Body of pancreas (tissue), 4 donors: ENCODE measurements at regions not wholly inside any gene's neighbourhood (a gene's known extent, or its start where the extent isn't known, plus 50 kb on each side); places are given as distances from the start of the nearest gene placed in this dataset.

ENCODE experiments used
- ATAC-seq: fragments of 150-250 bp; one replicate; pipeline ENCODE4 v1.9.1; 2016
- DNase-seq, 4 donors: peaks; one replicate each; pipeline ENCODE4 v3.0.0-alpha.2; 2019
- H3K27ac ChIP-seq, 4 donors: fragments of 200-600 bp; sonication (generic); 1 replicate in 3 of 4; 2 replicates in 1 of 4; pipeline versions ENCODE4 v1.5.1 to v1.6.1; 2016 to 2019; ENCODE audit warnings: mild to moderate bottlenecking in 1 of 4, mixed read lengths in 1 of 4, moderate library complexity in 1 of 4
- H3K27me3 ChIP-seq, 2 donors: fragments of 200-600 bp; sonication (generic); one replicate each; pipeline ENCODE4 v1.6.0; 2016; ENCODE audit warnings: mild to moderate bottlenecking in 1 of 2
- H3K36me3 ChIP-seq, 2 donors: fragments of 200-600 bp; sonication (generic); replicated peaks in 1 of 2; 2 replicates each; pipeline ENCODE4 v1.5.1; 2016; ENCODE audit warnings: low read depth in 2 of 2; ENCODE audit not compliant: insufficient read depth in 1 of 2
- H3K4me1 ChIP-seq: fragments of 200-600 bp; sonication (generic); one replicate; pipeline ENCODE4 v1.6.0; 2016
- H3K4me3 ChIP-seq, 2 donors: fragments of 200-600 bp; sonication (generic); 1 replicate in 1 of 2; 2 replicates in 1 of 2; pipeline ENCODE4 v1.5.1; 2016 to 2019
- H3K9me3 ChIP-seq, 3 donors: fragments of 200-600 bp; sonication (generic); 1 replicate in 2 of 3; 2 replicates in 1 of 3; pipeline ENCODE4 v1.5.1; 2016
- CTCF ChIP-seq, 7 experiments: fragments of 450-650 bp in 4 of 7; fragments of 200-600 bp in 3 of 7; sonication (generic) in 3 of 7; IDR thresholded peaks; one replicate each; pipeline ENCODE4 v1.5.1; 2016 to 2019; ENCODE audit warnings: antibody characterized with exemption in 7 of 7
- POLR2A ChIP-seq, 3 donors: fragments of 450-650 bp; IDR thresholded peaks; one replicate each; pipeline ENCODE4 v1.6.1; 2016; ENCODE audit warnings: antibody characterized with exemption in 3 of 3, mild to moderate bottlenecking in 2 of 3
- WGBS, 2 donors: methylation state at CpG; one replicate each; pipeline ENCODE4 v1.1.5; 2017; 5-methylcytosine and 5-hydroxymethylcytosine counted together
- intact Hi-C: fragments of 100-400 bp; cut with DNase I; formaldehyde crosslinking; loops from one replicate; pipeline ENCODE4 v1.15.1; 2023

- WGBS, 2 donors: 76 to 87% methylated on average over 7 of the region's 7 CpGs
- no peaks in the 10 kb centered on the region for H3K36me3 ChIP-seq
- DNase-seq (no peak), ATAC-seq (no peak)
- no peak overlapping the region for H3K4me3 ChIP-seq
- H3K27me3 ChIP-seq: no peaks in the 10 kb centered on the region
- no peaks in the 10 kb centered on the region for H3K4me1 ChIP-seq
- TF ChIP-seq POLR2A (IDR thresholded peaks at IDR 0.05) (no peak), CTCF (IDR thresholded peaks at IDR 0.05) (no peak)
- intact Hi-C loops: no loop called here
- H3K9me3 ChIP-seq: no peaks in the 10 kb centered on the region
- no peak overlapping the region for H3K27ac ChIP-seq
Measured at GRCh38 chr5:135269931-135270421, 129.1 kb downstream of the MACROH2A1 start.

GRCh38 chr5:135269199-135269598 lies 129.8 kb downstream of the MACROH2A1 start:
- no peak for ATAC-seq
- intact Hi-C loops: no loop called here
- Histone ChIP-seq H3K9me3 (no peaks in the 10 kb centered on the region), H3K27ac (no peak overlapping the region), H3K27me3 (no peaks in the 10 kb centered on the region), H3K4me1 (no peaks in the 10 kb centered on the region), H3K36me3 (no peaks in the 10 kb centered on the region), H3K4me3 (no peak overlapping the region)
- TF ChIP-seq POLR2A (IDR thresholded peaks at IDR 0.05) (no peak), CTCF (IDR thresholded peaks at IDR 0.05) (no peak)
- WGBS, 2 donors: 86 to 93% methylated on average over 2 of the region's 2 CpGs
- DNase-seq: no peak

- Histone ChIP-seq H3K36me3 (no peaks in the 10 kb centered on the region), H3K27me3 (no peaks in the 10 kb centered on the region), H3K27ac (no peak overlapping the region), H3K9me3 (no peaks in the 10 kb centered on the region), H3K4me3 (no peak overlapping the region), H3K4me1 (no peaks in the 10 kb centered on the region)
- TF ChIP-seq POLR2A (IDR thresholded peaks at IDR 0.05) (no peak), CTCF (IDR thresholded peaks at IDR 0.05) (no peak)
- ATAC-seq (no peak), DNase-seq (no peak)
- WGBS, 2 donors: 60 to 72% methylated on average over 3 to 5 of the region's 5 CpGs
- intact Hi-C loops: no loop called here
Measured at GRCh38 chr5:135266975-135267374, 132.1 kb downstream of the MACROH2A1 start.

GRCh38 chr5:135266303-135266635 lies 132.8 kb downstream of the MACROH2A1 start:
- DNase-seq: no peak
- no peak for ATAC-seq
- intact Hi-C loops: no loop called here
- no peak overlapping the region for H3K27ac ChIP-seq
- no peaks in the 10 kb centered on the region for H3K4me1 ChIP-seq
- H3K9me3 ChIP-seq: no peaks in the 10 kb centered on the region
- TF ChIP-seq POLR2A (IDR thresholded peaks at IDR 0.05): no peak
- no peak for TF ChIP-seq CTCF (IDR thresholded peaks at IDR 0.05)
- H3K27me3 ChIP-seq: no peaks in the 10 kb centered on the region
- no peaks in the 10 kb centered on the region for H3K36me3 ChIP-seq
- H3K4me3 ChIP-seq: no peak overlapping the region
- WGBS, 2 donors: 52 to 59% methylated on average over 6 of the region's 6 CpGs

GRCh38 chr5:135265497-135266302 lies 133.3 kb downstream of the MACROH2A1 start:
- no peaks in the 10 kb centered on the region for H3K36me3 ChIP-seq
- no peaks in the 10 kb centered on the region for H3K9me3 ChIP-seq
- 70 to 76% methylated on average over 13 of the region's 13 CpGs for WGBS, 2 donors
- H3K27me3 ChIP-seq: no peaks in the 10 kb centered on the region
- no peak for TF ChIP-seq CTCF (IDR thresholded peaks at IDR 0.05)
- H3K4me3 ChIP-seq: no peak overlapping the region
- H3K27ac ChIP-seq: no peak overlapping the region
- ATAC-seq: no peak
- no peaks in the 10 kb centered on the region for H3K4me1 ChIP-seq
- intact Hi-C loops: no loop called here
- no peak for DNase-seq
